ENCODE measurements at regions not wholly inside any gene's neighbourhood (a gene's known extent, or its start where the extent isn't known, plus 50 kb on each side); places are given as distances from the start of the nearest gene placed in this dataset.

GRCh38 chr7:13099154-13099795, 411.8 kb downstream of the ARL4A start:
- TF ChIP-seq CTCF (IDR thresholded peaks at IDR 0.05 in 2 of 3, conservative IDR thresholded peaks at IDR 0.05 in 1 of 3; ENCODE audit: borderline replicate concordance in 1 of 3, insufficient read depth in 1 of 3, low read depth in 2 of 3, low read length in 2 of 3) (no peak), POLR2AphosphoS5 (IDR thresholded peaks at IDR 0.05; ENCODE audit: low read depth, low read length) (no peak), ZBTB33 (IDR thresholded peaks at IDR 0.05; ENCODE audit: extremely low read depth, insufficient replicate concordance, low read length) (no peak), FOSL1 (IDR thresholded peaks at IDR 0.05; ENCODE audit: low read depth) (no peak), RAD21 (IDR thresholded peaks at IDR 0.05; ENCODE audit: low read depth) (no peak), POLR2A (IDR thresholded peaks at IDR 0.05; ENCODE audit: borderline replicate concordance, extremely low read depth, insufficient read depth, insufficient read length) (no peak), ZFX (IDR thresholded peaks at IDR 0.05) (no peak), ATF3 (IDR thresholded peaks at IDR 0.05) (no peak), EGR1 (IDR thresholded peaks at IDR 0.05; ENCODE audit: low read depth) (no peak), REST (IDR thresholded peaks at IDR 0.05; ENCODE audit: low read depth) (no peak), MAX (IDR thresholded peaks at IDR 0.05) (no peak), ZNF274 (IDR thresholded peaks at IDR 0.05; ENCODE audit: low read depth, low read length) (no peak), SP1 (IDR thresholded peaks at IDR 0.05; ENCODE audit: low read depth) (no peak)

Data from HCT116 (cell line).